ENCODE measurements at regions not wholly inside any gene's neighbourhood (a gene's known extent, or its start where the extent isn't known, plus 50 kb on each side); places are given as distances from the start of the nearest gene placed in this dataset.

- TF ChIP-seq PRDM10 (CRISPR knock-in tag; IDR thresholded peaks at IDR 0.05; ENCODE audit: low read depth) (no peak), ZNF430 (CRISPR knock-in tag; IDR thresholded peaks at IDR 0.05) (no peak), KLF16 (CRISPR knock-in tag; IDR thresholded peaks at IDR 0.05) (0 out of 4 replicates have a peak, but pooled peaks of 1 of the 2 experiments have one; percentile 36), ZBTB4 (CRISPR knock-in tag; IDR thresholded peaks at IDR 0.05; ENCODE audit: borderline replicate concordance) (no peak), ARID5B (CRISPR knock-in tag; IDR thresholded peaks at IDR 0.05) (peak; percentile 74), ZNF563 (CRISPR knock-in tag; IDR thresholded peaks at IDR 0.05) (no peak), LCORL (IDR thresholded peaks at IDR 0.05) (no peak), LCORL (CRISPR knock-in tag; IDR thresholded peaks at IDR 0.05) (peak; percentile 60; the same call in 1 of the 2 replicates), ZNF614 (CRISPR knock-in tag; IDR thresholded peaks at IDR 0.05; ENCODE audit: borderline replicate concordance) (0 out of 2 replicates have a peak, but pooled peaks have one; percentile 51), ZNF644 (CRISPR knock-in tag; IDR thresholded peaks at IDR 0.05; ENCODE audit: low read depth) (peak; percentile 85), CCDC6 (CRISPR knock-in tag; IDR thresholded peaks at IDR 0.05) (0 out of 2 replicates have a peak, but pooled peaks have one; percentile 57), TP53 (CRISPR knock-in tag; conservative IDR thresholded peaks at IDR 0.05) (no peak), FOSL2 (CRISPR knock-in tag; IDR thresholded peaks at IDR 0.05) (peak; percentile 41; the same call in 1 of the 2 replicates), FOXJ3 (CRISPR knock-in tag; IDR thresholded peaks at IDR 0.05; ENCODE audit: borderline replicate concordance) (no peak), CTCF (CRISPR knock-in tag; IDR thresholded peaks at IDR 0.05) (peak; percentile 77), FOXP1 (IDR thresholded peaks at IDR 0.05) (no peak), FOXP1 (CRISPR knock-in tag; IDR thresholded peaks at IDR 0.05) (peak; percentile 52; the same call in 1 of the 2 replicates), ZNF7 (CRISPR knock-in tag; IDR thresholded peaks at IDR 0.05) (no peak)
Observed at GRCh38 chr17:73697872-73698271, 53.6 kb upstream of the SDK2 start (continued).

Measured in HepG2 (cell line).